ENCODE measurements at regions not wholly inside any gene's neighbourhood (a gene's known extent, or its start where the extent isn't known, plus 50 kb on each side); places are given as distances from the start of the nearest gene placed in this dataset.
"Not testable (repeated sequence)": the region's sequence is repeated elsewhere in the genome, so short reads cannot be mapped to it uniquely, and the experiment has no call there.

GRCh38 chr5:105632043-105632442 lies 2038.7 kb downstream of the EFNA5 start:
- DNase-seq (ENCODE audit: low read depth) (no peak), FAIRE-seq (no peak)
- Histone ChIP-seq H3K4me3 (ENCODE audit: low read depth, low read length) (no peak overlapping the region), H3K27me3 (ENCODE audit: control insufficient read depth, insufficient read depth, low read length) (no peaks in the 10 kb centered on the region), H3K36me3 (ENCODE audit: control insufficient read depth, insufficient read depth, low read length) (no peaks in the 10 kb centered on the region)
- no peak for TF ChIP-seq CTCF (IDR thresholded peaks at IDR 0.05; ENCODE audit: insufficient read depth, low read length, severe bottlenecking)

- DNase-seq (ENCODE audit: low read depth) = no peak
Observed at GRCh38 chr5:105630803-105631202, 2039.9 kb downstream of the EFNA5 start.

GRCh38 chr5:105619725-105620124 lies 2051.0 kb downstream of the EFNA5 start:
- no peak for DNase-seq (ENCODE audit: low read depth)
- FAIRE-seq = no peak
- TF ChIP-seq CTCF (IDR thresholded peaks at IDR 0.05; ENCODE audit: insufficient read depth, low read length, severe bottlenecking) = no peak
- no peaks in the 10 kb centered on the region for H3K27me3 ChIP-seq (ENCODE audit: control insufficient read depth, insufficient read depth, low read length)
- no peak overlapping the region for H3K4me3 ChIP-seq (ENCODE audit: low read depth, low read length)
- H3K36me3 ChIP-seq (ENCODE audit: control insufficient read depth, insufficient read depth, low read length) = no peaks in the 10 kb centered on the region

More at GRCh38 chr5:105630803-105631202, 2039.9 kb downstream of the EFNA5 start:
- no peak for TF ChIP-seq CTCF (IDR thresholded peaks at IDR 0.05; ENCODE audit: insufficient read depth, low read length, severe bottlenecking)
- H3K4me3 ChIP-seq (ENCODE audit: low read depth, low read length) = no peak overlapping the region
- FAIRE-seq = no peak
- no peaks in the 10 kb centered on the region for H3K36me3 ChIP-seq (ENCODE audit: control insufficient read depth, insufficient read depth, low read length)
- no peaks in the 10 kb centered on the region for H3K27me3 ChIP-seq (ENCODE audit: control insufficient read depth, insufficient read depth, low read length)

GRCh38 chr5:105617436-105618215 lies 2053.1 kb downstream of the EFNA5 start:
- no peak for TF ChIP-seq CTCF (IDR thresholded peaks at IDR 0.05; ENCODE audit: insufficient read depth, low read length, severe bottlenecking)
- Histone ChIP-seq H3K27me3 (ENCODE audit: control insufficient read depth, insufficient read depth, low read length) (no peaks in the 10 kb centered on the region), H3K36me3 (ENCODE audit: control insufficient read depth, insufficient read depth, low read length) (no peaks in the 10 kb centered on the region), H3K4me3 (ENCODE audit: low read depth, low read length) (no peak overlapping the region)
- FAIRE-seq (no peak), DNase-seq (ENCODE audit: low read depth) (no peak)

GRCh38 chr5:105616599-105616998 lies 2054.0 kb upstream of the NUDT12 start:
- DNase-seq (ENCODE audit: low read depth) (no peak), FAIRE-seq (no peak)
- no peak for TF ChIP-seq CTCF (IDR thresholded peaks at IDR 0.05; ENCODE audit: insufficient read depth, low read length, severe bottlenecking)
- no peaks in the 10 kb centered on the region for H3K27me3 ChIP-seq (ENCODE audit: control insufficient read depth, insufficient read depth, low read length)
- no peaks in the 10 kb centered on the region for H3K36me3 ChIP-seq (ENCODE audit: control insufficient read depth, insufficient read depth, low read length)
- H3K4me3 ChIP-seq (ENCODE audit: low read depth, low read length) = no peak overlapping the region

- H3K36me3 ChIP-seq (ENCODE audit: control insufficient read depth, insufficient read depth, low read length); FAIRE-seq; H3K4me3 ChIP-seq (ENCODE audit: low read depth, low read length); DNase-seq (ENCODE audit: low read depth); H3K27me3 ChIP-seq (ENCODE audit: control insufficient read depth, insufficient read depth, low read length): not testable (repeated sequence)
Observed at GRCh38 chr5:105602406-105602805, 2039.8 kb upstream of the NUDT12 start.
